Left forelimb (tissue), 1 donor: ENCODE measurements at regions not wholly inside any gene's neighbourhood (a gene's known extent, or its start where the extent isn't known, plus 50 kb on each side); places are given as distances from the start of the nearest gene placed in this dataset.
"Not testable (repeated sequence)": the region's sequence is repeated elsewhere in the genome, so short reads cannot be mapped to it uniquely, and the experiment has no call there.

Experiments used
- DNase-seq: peaks from one replicate; pipeline ENCODE4 v3.0.0-alpha.2; 2018; ENCODE audit warnings: low spot score

- DNase-seq: no peak
These were observed 1186.8 kb downstream of the DTWD2 start for GRCh38 chr5:117801583-117801982.

GRCh38 chr5:117800261-117800660 lies 1188.1 kb downstream of the DTWD2 start:
- no peak for DNase-seq

GRCh38 chr5:117794847-117795246 lies 1193.5 kb downstream of the DTWD2 start:
- no peak for DNase-seq

- no peak for DNase-seq
These were observed 1194.4 kb downstream of the DTWD2 start for GRCh38 chr5:117793963-117794362.

DNA sequence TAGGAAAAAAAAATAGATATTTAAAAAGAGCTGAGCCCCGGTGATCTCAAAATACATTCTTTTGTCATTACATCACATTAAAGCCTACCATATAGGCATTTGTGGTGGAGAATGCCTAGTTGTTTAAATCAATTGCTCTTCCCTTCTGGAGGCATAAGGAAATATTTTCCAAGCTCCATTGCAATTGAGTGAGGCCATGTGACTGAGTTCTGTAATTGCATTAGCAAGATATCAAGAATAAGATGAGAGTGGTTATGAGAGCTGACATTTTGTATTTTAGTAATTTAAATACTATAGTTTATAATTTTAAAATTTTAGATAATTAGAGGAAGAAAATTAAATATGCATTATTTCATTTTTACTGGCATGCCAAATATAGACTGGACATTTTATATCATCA lies 1195.9 kb downstream of the DTWD2 start:
- DNase-seq: no peak

DNA sequence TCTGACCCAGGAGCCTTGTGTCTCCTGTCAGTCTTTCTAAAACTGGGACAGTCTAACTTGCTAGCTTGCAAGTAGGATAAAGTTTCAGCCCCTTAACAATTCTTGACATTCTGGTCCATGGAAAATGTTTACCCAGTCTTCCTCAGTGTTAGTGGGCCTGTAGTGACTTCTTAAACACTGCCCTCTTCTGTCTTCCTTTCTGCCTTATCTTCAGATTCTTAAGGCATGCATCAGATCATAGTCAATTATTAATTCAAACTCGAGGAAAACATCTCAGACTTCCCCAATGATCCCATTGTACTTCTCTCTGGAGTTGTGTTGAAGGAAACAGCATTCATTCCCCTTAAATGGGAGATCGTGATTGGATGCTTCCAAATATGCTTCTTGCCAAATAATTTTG lies 1199.8 kb downstream of the DTWD2 start:
- no peak for DNase-seq

DNA sequence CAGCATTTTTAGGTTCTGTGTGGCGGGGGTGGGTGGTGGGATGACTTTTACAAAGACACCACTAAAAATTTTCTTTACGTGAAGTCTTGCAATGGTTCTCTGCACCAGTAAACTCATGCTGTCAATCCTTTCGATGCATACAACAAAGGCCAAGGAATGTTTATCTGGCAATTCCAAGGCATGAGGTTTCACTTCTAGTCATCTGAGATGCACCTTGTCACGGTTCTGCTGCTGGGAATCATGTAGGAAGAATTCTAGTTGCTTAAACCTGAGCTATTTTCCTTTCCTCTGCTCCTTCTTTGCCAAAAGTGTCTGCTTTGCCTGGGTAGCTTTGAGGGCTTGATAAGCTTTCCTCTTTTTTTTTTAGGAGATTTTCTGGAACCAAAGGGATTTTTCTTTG lies 1204.5 kb upstream of the SEMA6A start:
- no peak for DNase-seq

GRCh38 chr5:117776977-117777376 lies 1202.4 kb upstream of the SEMA6A start:
- no peak for DNase-seq

GRCh38 chr5:117769877-117770276 lies 1195.3 kb upstream of the SEMA6A start:
- no peak for DNase-seq

GRCh38 chr5:117763271-117763670 lies 1188.6 kb upstream of the SEMA6A start:
- no peak for DNase-seq

DNA sequence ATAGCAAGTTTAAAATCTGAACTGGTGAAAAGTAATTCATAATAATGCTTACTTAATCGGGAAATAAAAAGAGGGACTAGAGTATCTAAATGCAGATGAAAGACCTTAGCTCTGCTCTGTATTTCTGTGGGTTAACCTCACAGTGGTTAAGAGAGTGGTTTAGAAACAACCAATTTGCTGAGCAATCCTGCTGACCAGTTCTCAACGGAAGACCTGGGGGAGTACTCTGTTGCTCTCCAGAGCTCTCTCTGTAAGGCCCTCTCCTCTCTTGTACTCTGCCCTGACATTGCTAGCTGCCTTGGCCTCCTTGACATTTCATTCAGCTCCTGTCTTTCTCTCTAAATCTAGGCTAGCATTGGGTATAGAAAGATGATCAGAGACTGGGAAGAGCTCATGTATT lies 1186.6 kb upstream of the SEMA6A start:
- DNase-seq: no peak

GRCh38 chr5:117759849-117760499 lies 1185.4 kb upstream of the SEMA6A start:
- no peak for DNase-seq

GRCh38 chr5:117752403-117752802 lies 1177.8 kb upstream of the SEMA6A start:
- no peak for DNase-seq

- DNase-seq: no peak
These were observed 1173.7 kb upstream of the SEMA6A start for GRCh38 chr5:117748336-117748735.

DNA sequence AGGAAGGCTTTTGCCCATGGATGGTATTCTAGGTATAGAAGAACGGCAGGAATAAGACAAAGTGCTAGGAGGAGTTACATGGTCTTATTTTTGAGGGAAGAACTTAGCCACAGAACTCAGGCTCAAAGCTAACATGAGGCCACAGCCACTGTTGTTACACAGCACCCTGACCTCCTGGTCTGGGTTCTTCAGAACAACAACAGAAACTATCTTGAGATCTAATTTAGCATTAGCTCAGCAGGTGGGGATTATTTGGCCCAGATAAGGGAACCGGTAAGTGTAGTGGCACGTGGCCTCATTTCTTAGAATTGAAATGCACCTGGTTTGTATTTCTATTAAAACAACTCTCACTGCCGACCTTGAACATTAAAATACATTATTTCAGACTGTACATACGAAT lies 1168.7 kb upstream of the SEMA6A start:
- DNase-seq: no peak

- DNase-seq: no peak
These were observed 1167.1 kb upstream of the SEMA6A start for GRCh38 chr5:117741655-117742206.

- no peak for DNase-seq
These were observed 1165.6 kb upstream of the SEMA6A start for GRCh38 chr5:117740268-117740667.

GRCh38 chr5:117738571-117738970 lies 1163.9 kb upstream of the SEMA6A start:
- DNase-seq: no peak

GRCh38 chr5:117736698-117737097 lies 1162.1 kb upstream of the SEMA6A start:
- no peak for DNase-seq

DNA sequence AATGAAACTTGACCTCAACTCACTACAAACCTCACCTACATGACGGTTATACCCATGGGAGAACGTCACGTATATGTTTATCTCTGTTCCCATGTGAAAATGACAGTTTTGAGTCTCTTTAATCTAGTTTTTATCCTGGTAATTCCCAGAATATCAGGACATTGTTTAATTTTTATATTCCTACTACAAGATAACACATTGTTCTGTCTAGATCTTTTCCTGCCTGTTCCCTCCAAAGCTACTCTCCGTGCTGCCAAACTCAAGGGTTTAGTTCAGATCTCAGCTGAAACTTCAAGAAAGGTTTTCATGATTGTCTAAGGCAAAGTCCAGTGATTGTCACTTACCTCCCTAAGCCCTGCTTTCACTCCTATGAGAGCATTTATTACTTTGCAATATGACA lies 1159.4 kb upstream of the SEMA6A start:
- DNase-seq: no peak

GRCh38 chr5:117733051-117733450 lies 1158.4 kb upstream of the SEMA6A start:
- DNase-seq: no peak

DNA sequence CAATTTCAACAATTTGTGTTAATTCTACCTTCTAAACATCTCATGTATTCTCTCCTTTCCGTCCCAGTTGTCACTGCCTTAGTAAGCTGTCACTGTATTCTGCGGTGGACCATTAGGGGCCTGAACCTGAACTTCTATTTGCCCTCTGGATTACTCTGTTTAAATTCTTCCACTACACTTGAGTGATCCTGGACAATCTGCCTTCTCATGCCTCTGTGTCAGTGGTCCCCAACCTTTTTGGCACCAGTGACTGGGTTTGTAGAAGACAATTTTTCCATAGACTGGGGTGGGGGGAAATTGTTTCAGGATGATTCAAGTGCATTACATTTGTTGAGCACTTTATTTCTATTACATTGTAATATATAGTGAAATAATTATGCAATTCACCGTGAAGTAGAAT lies 1157.6 kb upstream of the SEMA6A start:
- DNase-seq: no peak

- no peak for DNase-seq
These were observed 1156.8 kb upstream of the SEMA6A start for GRCh38 chr5:117731446-117731845.

DNA sequence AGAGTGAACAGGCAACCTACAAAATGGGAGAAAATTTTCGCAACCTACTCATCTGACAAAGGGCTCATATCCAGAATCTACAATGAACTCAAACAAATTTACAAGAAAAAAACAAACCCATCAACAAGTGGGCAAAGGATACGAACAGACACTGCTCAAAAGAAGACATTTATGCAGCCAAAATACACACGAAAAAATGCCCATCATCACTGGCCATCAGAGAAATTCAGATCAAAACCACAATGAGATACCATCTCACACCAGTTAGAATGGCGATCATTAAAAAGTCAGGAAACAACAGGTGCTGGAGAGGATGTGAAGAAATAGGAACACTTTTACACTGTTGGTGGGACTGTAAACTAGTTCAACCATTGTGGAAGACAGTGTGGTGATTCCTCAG lies 1146.2 kb upstream of the SEMA6A start:
- not testable (repeated sequence) for DNase-seq
